GM19452 (cell line): ENCODE measurements at regions not wholly inside any gene's neighbourhood (a gene's known extent, or its start where the extent isn't known, plus 50 kb on each side); places are given as distances from the start of the nearest gene placed in this dataset.
A peak's percentile ranks its signal among the peaks of the same experiment; 100 is the strongest.
"Not testable (repeated sequence)": the region's sequence is repeated elsewhere in the genome, so short reads cannot be mapped to it uniquely, and the experiment has no call there.

Experiments
- ATAC-seq: cut with Tn5 transposase; IDR thresholded peaks from one replicate; pipeline ENCODE4 v1.9.1; 2021; ENCODE audit not compliant: unreplicated experiment

DNA sequence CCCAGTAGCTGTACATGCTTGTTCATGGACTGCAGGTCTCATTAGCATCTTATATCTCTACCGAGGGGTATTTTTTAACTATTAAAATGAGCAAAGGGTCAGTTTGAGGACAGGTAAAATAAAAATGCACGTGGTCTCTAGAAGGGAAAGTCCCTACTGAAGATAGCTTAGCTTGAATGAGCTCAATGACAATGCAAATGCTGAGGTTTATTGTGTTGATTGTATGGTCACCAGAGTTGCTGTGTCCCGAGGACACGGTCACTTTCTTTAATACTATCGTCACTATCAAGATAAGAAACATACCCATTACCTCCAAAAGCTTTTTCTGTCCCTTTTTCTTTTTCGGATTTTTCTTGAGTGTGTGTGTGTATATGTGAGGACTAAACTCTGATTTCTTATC, 250.5 kb upstream of the PRKX start:
- peak; percentile 55 for ATAC-seq

DNA sequence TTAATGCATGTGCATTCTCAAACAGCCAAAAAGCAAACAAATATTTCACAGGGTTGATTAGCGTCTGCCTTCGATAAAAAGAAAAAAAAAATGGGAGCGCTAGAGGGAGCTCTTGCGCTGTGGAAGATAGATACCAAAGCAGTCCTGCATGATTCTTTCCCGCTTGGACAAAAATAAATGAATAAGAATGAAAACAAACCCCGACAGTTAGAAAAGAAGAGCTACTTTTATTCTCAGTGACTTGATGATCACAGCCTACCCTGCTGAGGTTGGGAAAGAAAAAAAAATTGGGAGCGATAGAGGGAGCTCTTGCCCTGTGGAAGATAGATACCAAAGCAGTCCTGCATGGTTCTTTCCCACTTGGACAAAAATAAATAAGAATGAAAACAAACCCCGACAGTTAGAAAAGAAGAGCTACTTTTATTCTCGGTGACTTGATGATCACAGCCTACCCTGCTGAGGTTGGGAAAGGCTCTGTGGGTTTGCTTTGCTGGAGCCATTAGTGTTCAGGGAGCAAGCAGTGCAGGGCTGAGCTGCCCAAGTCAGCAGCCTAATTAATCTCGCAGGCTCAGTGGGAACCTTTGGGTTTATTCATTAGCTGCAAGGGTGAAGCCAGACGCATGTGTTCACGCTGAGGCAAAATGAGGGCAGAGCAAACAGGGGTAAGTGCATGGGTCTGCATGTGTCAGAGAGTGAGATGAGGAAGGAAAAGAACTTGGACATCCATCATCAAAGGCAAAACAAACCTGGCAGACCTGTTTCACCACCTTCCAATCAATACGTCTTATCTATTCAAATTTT, 249.3 kb upstream of the PRKX start:
- no peak for ATAC-seq

DNA sequence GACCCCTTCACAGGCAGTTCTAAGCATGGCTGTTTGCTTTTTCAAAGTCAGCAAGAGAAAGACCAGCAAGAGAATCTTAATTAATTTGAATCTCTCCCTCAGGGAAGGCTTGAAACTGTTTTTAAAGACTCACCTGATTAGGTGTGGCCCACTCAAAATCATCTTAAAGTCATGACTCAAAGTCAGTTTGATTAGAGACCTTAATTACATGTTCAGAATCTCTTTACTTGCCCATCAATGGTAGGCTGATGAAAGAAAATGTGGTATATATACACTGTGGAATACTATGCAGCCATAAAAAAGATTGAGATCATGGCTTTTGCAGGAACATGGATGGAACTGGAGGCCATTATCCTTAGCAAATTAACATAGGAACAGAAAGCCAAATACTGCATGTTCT, 247.5 kb upstream of the PRKX start:
- ATAC-seq = no peak

DNA sequence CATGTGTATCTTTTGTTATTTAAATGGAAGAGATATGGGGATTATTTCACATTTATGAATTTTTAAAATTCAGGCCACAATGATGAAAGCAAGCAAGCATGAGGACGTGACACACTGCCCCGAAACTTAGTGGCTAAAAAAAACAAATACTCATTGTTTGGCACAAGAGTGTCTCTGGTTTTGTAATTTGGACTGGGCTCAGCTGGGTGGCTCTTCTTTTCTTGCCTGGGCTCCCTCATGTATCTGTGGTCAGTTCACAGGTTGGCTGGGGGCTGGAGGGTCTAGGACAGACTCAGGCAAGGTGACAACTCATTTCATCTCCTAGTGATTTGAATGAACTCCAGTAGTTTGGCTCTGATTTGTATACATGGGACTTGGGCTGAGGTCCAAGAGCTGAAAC, 238.4 kb upstream of the PRKX start:
- ATAC-seq = no peak

DNA sequence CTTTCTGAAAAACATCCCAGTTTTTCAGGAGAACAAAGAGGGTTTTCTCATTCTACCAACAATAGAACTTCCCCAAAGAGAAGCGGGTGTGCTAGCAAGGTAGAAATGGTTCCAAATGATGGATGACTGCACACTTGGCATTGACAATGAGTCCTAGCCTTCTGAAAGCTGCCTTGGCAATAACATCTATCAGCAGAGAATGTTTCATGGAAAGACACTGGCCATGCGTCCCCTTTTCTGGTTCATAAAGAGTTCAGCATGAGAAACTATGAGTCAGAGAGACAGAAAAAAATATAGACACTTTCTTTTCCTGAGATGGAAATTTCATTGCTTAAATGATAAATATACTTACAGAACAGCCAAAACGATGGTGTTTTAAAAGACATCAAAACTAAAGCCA, 236.9 kb upstream of the PRKX start:
- ATAC-seq = no peak

DNA sequence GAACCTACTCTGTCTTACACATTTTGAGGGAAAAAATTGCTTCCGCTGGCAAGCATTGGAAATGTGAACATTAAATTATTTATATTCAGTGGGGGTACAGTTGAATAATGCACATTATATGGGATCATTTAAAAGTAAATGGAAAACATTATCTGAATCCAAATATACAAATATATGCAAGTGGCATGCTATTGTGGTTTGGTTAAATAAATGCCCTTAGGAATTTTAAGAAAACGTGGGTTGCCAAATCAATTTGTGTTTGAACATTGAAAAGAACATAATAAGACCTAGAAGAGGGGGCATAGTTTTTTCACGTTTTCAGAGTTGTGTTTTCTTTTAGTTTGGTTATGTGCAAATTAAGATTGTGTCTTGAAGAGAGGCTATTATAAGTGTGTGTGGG, 230.5 kb upstream of the PRKX start:
- ATAC-seq = no peak

DNA sequence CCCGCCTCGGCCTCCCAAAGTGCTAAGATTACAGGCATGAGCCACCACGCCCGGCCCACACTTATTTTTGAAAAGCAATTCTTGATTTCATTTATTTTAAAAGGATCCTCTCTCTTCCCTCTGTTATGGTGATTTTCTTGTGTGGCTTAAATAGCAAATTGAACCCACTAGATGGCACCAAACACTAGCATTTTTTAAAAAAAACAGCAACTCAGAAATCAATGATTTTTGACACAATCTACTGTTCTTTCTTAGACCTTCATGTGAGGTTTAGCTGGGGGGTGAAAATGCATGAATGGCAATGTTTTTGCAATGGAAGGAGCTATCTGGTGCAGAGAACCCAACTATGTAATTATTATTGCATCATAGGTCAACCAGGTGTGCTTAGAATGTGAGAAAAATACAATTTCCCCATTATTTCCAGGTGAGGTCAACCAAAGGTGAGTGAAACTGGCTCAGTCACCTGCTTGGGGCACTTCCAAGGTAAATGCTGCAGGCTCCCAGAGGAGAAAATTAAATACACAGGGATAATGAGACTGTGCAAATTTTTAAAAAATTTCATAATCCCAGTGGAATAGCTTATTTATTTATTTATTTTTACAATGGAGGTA, 226.7 kb upstream of the PRKX start:
- no peak for ATAC-seq

DNA sequence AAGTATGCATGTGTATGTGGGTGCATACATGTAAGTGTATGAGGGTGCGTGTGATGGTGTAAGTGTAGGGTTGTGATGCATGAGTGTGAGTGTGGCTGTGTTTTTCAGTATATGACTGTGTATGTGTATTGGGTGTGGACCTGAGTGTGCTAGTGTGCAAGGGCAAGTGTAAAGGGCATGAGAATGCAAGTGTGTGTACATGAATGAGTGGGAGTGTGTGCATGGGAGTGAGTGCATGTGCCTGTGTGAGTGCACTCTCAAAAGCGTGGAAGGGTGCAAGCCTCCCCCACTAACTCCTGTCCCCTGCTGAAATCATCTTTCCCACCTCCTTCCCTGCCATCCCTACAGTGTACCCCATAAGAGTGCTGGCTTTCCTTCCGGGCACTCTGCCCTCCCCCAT, 225.1 kb upstream of the PRKX start:
- ATAC-seq = no peak

DNA sequence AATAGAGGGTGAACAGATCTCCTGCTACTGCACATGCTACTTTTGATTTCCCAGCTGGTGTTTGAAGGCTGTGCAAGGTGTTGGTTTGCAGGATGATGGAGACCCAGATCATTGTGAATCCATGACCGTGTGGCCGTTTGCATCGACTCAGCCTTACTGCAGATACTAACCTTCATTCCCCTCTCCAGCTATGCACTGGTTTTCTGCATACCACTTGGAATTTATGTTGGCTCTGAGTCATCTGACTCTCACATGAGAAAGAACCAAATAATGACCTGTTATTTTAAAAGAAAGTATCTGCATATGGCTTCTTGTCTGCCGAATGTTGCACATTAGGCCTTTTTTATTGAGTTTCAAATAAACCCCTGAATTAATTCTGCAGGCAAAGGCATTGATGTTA, 221.7 kb upstream of the PRKX start:
- ATAC-seq = not testable (repeated sequence)

DNA sequence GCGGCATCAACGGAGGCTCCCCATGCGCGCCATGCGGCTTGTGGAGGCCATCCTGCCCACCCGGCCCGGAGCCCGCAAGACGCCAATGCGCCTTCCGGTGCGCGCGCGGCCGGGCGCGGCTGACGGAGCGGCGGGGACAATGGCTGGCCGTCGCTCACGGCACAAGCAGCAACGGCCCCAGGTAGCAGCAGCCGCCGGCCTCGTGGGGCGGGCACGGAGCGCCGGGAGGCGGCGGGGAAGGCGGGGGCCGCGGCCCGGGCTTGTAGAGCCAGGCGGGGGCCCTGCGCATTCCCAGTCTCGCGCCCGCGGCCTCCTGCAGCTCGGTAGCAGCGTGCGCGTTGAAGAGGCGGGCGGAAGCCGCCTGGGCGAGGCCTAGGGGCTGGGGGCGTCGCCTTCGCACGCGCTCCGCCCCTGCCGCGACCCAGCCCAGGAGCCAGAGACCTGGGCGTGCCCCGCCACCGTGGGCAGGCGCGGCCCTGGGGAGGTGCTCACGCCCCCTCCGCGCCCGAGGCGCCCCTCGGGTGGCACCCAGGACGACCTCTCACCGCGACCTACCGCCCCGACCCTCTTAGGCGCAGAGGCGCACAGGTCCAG, 207.1 kb upstream of the PRKX start:
- peak; percentile 94 for ATAC-seq

DNA sequence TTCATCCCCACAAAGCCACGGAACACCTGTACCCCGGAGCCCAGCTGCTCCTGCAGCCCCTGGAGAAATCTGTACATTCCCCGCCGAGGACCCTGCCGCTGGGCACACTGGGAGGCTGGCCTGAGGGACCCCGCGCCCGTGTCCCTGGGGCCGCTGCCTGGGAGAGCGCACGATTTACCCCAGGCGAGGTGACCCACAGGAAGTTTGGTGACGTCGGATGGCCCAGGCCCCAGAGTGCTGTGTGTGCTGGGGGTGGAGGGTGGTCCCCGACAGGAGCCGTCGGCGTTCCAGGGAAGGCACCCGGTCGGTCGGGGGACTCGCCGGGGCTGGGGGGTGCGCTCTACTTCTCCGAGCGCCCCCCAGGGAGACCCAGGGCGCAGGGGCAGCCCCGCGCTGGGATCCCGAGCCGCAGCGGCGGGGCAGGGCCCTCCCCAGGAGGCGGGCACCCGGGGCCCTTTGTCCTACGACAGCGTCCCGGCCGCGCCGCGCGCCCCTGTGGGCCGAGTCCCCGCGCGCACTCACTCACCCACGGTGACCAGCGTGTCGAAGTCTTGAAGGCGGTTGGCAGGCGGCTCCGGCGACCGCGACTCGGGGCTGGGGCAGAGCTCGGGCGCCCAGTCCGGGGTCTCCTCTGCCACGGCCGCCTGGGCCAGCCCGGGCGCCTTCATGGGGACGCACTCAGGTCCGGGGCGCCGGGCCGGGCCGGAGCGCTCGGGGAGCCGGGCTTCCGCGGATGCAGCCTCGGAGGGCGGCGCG, 206.4 kb upstream of the PRKX start:
- ATAC-seq = peak; percentile 51

DNA sequence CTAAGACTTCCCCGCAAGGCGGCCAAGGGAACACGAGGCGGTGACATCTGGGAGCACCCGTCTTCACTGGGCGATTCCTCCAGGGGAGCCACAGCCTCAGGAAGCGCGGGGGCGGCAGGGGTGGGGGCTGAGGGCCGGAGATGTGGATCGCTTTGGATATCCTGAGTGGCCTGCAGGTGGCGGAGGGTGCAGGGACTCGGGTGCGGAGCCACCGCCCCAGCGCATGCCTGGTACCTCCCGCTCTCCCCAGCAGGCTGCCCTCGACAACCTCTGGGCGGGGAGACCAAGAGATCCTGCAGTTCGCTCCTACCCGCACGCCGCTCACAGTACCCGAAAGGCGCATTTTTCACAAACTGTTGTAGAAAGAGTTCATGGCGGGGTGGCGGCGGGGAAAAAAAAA, 201.4 kb upstream of the PRKX start:
- not testable (repeated sequence) for ATAC-seq

DNA sequence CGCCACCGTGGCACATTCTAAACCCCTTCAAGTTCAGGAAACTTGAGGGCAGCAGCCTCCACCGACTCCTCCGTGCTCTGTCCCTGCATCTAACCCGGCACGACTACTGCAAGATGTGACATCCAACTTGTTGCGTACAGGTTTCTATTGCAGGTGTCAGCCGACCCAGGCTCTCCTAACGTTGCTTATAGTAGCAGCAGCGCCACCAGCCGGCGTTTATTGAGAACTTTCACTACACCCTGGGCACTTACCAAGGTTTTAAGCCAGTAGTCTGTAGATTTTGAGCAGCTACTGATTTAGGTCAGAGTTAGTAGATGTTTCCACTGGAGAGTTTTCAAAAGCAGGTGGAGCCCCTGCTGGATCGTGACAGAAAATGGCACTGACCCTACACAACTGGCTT, 200.6 kb upstream of the PRKX start:
- ATAC-seq = not testable (repeated sequence)

DNA sequence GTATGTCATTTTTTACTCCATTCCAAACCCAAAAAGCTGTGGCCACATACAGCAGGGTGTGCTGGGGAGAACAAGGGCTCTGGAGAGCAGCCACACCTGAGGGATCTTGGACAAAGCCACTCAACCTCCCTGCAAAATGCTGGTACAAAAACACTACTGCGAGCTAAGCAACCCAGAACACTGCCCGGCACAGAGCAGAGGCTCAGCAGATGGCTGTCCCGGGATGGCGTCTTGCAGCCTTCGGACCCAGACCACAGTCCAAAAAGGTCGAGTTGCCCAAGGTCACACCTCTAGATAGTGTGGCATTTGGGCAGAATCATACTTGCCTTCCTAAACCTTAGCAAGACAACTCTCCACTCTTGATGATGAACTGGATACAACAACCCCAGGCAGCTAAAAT, 197.6 kb upstream of the PRKX start:
- not testable (repeated sequence) for ATAC-seq

DNA sequence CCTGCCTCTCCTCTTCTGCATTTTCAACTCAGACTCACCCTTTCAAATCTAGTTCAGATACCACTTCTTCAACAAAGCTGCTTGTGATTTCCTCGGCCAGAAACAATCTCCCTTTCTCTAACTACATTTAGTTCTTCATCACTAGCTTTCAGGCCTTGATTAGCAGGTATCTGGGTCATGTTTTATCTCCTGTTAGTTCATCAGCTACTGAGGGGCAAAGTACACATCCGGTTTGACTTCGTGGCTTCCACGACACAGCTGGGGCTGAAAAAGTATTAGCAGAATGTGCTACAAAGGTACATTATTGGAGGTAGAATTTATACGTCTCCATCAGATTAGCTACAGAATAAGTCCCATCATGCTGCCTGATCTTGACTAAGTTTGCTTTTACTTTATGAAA, 197.2 kb upstream of the PRKX start:
- not testable (repeated sequence) for ATAC-seq

DNA sequence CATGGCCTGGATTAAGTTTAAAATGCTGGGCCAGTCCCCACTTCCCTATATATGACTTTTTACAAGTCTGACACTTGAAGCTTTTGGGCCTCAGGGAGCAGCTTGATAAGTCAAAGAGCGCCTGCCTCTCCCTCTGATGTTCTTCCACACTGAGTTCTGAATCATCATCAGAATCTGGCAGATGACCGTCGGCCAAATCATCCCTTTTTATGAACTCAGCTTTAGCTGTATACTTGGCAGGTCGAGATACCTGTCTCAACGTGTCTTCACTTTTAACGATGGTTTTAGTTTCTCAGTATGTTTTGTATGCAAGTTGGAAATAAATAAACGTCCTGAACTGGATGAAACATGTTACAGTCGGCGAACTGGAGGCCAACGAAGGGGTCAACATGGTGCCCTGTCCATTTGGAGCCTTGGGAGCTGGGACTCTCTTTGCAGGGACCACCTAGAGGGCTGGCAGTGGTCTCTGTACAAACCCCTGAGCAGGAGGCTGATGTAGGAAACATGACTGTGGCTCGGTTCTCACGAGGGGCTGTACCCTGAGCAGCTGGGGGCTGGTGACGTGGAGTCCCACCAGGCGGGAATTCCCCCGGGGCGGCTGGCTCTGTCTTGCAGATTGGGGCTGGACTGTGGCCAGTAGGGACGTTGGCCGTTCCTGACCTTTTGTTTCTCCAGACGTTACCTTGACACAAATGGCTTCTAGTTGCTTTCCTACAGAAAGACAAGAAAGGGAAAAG, 192.2 kb upstream of the PRKX start:
- ATAC-seq = not testable (repeated sequence)

DNA sequence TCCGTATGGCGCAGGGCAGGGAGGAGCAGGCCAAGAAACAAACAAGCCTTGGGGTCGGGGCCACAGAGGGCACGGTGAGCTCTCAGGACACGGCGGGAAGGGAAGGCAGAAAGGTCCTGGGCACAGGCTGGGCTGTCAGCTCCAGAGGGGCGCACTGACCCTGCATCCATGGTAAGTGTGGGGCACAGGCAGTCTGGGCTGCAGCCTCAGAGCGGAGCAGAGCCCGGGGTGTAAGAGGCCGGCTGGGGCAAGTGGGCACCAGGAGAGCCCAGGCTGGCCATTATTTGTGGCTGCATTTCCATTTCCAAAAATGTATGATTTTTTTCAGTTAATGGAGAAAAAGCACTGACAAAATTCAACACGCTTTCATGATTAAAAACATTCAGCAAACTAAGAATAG, 188.8 kb upstream of the PRKX start:
- ATAC-seq = not testable (repeated sequence)

DNA sequence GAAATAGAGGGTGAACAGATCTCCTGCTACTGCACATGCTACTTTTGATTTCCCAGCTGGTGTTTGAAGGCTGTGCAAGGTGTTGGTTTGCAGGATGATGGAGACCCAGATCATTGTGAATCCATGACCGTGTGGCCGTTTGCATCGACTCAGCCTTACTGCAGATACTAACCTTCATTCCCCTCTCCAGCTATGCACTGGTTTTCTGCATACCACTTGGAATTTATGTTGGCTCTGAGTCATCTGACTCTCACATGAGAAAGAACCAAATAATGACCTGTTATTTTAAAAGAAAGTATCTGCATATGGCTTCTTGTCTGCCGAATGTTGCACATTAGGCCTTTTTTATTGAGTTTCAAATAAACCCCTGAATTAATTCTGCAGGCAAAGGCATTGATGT, 183.3 kb upstream of the PRKX start:
- not testable (repeated sequence) for ATAC-seq

DNA sequence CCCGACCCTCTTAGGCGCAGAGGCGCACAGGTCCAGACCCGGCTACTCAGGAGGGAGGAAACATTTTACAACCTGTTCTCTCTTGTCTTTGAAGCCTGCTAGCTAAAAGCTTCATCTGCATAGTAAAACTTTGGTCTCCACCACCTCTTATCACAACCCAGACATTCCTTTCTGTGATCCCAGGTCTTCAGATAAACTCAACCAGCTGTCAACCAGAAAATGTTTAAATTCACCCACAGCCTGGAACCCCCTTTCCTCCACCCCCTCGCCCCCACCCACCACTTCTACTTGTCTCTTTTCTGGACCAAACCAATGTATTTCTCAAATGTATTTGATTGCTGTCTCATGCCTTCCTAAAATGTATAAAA, 169.1 kb upstream of the PRKX start:
- not testable (repeated sequence) for ATAC-seq

DNA sequence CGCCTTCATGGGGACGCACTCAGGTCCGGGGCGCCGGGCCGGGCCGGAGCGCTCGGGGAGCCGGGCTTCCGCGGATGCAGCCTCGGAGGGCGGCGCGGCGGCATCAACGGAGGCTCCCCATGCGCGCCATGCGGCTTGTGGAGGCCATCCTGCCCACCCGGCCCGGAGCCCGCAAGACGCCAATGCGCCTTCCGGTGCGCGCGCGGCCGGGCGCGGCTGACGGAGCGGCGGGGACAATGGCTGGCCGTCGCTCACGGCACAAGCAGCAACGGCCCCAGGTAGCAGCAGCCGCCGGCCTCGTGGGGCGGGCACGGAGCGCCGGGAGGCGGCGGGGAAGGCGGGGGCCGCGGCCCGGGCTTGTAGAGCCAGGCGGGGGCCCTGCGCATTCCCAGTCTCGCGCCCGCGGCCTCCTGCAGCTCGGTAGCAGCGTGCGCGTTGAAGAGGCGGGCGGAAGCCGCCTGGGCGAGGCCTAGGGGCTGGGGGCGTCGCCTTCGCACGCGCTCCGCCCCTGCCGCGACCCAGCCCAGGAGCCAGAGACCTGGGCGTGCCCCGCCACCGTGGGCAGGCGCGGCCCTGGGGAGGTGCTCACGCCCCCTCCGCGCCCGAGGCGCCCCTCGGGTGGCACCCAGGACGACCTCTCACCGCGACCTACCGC, 168.6 kb upstream of the PRKX start:
- peak; percentile 94 for ATAC-seq
